HG02981 (cell line): ENCODE measurements at regions not wholly inside any gene's neighbourhood (a gene's known extent, or its start where the extent isn't known, plus 50 kb on each side); places are given as distances from the start of the nearest gene placed in this dataset.

Experiments used
- ATAC-seq: cut with Tn5 transposase; IDR thresholded peaks from one replicate; pipeline ENCODE4 v1.9.1; 2021; ENCODE audit warnings: mild to moderate bottlenecking, moderate library complexity; ENCODE audit not compliant: unreplicated experiment

- no peak for ATAC-seq
Observed at GRCh38 chr14:98018628-98019027, 1221.4 kb downstream of the VRK1 start.

- no peak for ATAC-seq
Observed at GRCh38 chr14:98022541-98023520, 1225.6 kb downstream of the VRK1 start.

GRCh38 chr14:98028162-98028561 is 1231.0 kb downstream of the VRK1 start:
- no peak for ATAC-seq

GRCh38 chr14:98035396-98035795 is 1236.6 kb downstream of the BCL11B start:
- ATAC-seq, result no peak

- ATAC-seq, result no peak
Observed at GRCh38 chr14:98037831-98038230, 1234.2 kb downstream of the BCL11B start.

GRCh38 chr14:98056946-98057345 is 1215.1 kb downstream of the BCL11B start:
- no peak for ATAC-seq

- ATAC-seq, result no peak
Observed at GRCh38 chr14:98059106-98059505, 1212.9 kb downstream of the BCL11B start.

- no peak for ATAC-seq
Observed at GRCh38 chr14:98062083-98062482, 1209.9 kb downstream of the BCL11B start.

GRCh38 chr14:98069712-98070171 is 1202.3 kb downstream of the BCL11B start:
- ATAC-seq, result no peak

GRCh38 chr14:98070536-98070935 is 1201.5 kb downstream of the BCL11B start:
- no peak for ATAC-seq

- no peak for ATAC-seq
Observed at GRCh38 chr14:98074111-98074510, 1197.9 kb downstream of the BCL11B start.

GRCh38 chr14:98077176-98077575 is 1194.8 kb downstream of the BCL11B start:
- no peak for ATAC-seq

GRCh38 chr14:98082833-98083232 is 1189.2 kb downstream of the BCL11B start:
- no peak for ATAC-seq

- no peak for ATAC-seq
Observed at GRCh38 chr14:98085751-98086150, 1186.2 kb downstream of the BCL11B start.

- ATAC-seq, result no peak
Observed at GRCh38 chr14:98093111-98093510, 1178.9 kb downstream of the BCL11B start.

GRCh38 chr14:98099527-98099926 is 1172.5 kb downstream of the BCL11B start:
- no peak for ATAC-seq

GRCh38 chr14:98101323-98101722 is 1170.7 kb downstream of the BCL11B start:
- no peak for ATAC-seq

- ATAC-seq, result no peak
Observed at GRCh38 chr14:98103705-98104104, 1168.3 kb downstream of the BCL11B start.

- ATAC-seq, result no peak
Observed at GRCh38 chr14:98109326-98109725, 1162.7 kb downstream of the BCL11B start.

- no peak for ATAC-seq
Observed at GRCh38 chr14:98112194-98112780, 1159.7 kb downstream of the BCL11B start.

- ATAC-seq, result no peak
Observed at GRCh38 chr14:98114122-98114895, 1157.7 kb downstream of the BCL11B start.
